NCI-H1417 (cell line): ENCODE measurements at regions not wholly inside any gene's neighbourhood (a gene's known extent, or its start where the extent isn't known, plus 50 kb on each side); places are given as distances from the start of the nearest gene placed in this dataset.
"Not testable (repeated sequence)": the region's sequence is repeated elsewhere in the genome, so short reads cannot be mapped to it uniquely, and the experiment has no call there.

ENCODE experiments used
- DNase-seq, 3 experiments: peaks; one replicate each; lab custom pipeline; 2025; lab: John Stamatoyannopoulos, UW

GRCh38 chr6:21847711-21848480, 254.3 kb downstream of the SOX4 start:
- DNase-seq, result peak in 1 of 3 experiments; percentile 70

- DNase-seq, result no peak
These were observed 257.1 kb downstream of the SOX4 start for GRCh38 chr6:21850691-21851090.

- DNase-seq, result no peak
These were observed 262.4 kb downstream of the SOX4 start for GRCh38 chr6:21855811-21856455.

- no peak for DNase-seq
These were observed 262.9 kb downstream of the SOX4 start for GRCh38 chr6:21856456-21856825.

GRCh38 chr6:21856844-21857243, 263.3 kb downstream of the SOX4 start:
- DNase-seq, result no peak

- DNase-seq, result no peak
These were observed 264.5 kb downstream of the SOX4 start for GRCh38 chr6:21858076-21858475.

- DNase-seq, result no peak
These were observed 265.7 kb downstream of the SOX4 start for GRCh38 chr6:21859193-21859735.

GRCh38 chr6:21861942-21862341, 268.4 kb downstream of the SOX4 start:
- no peak for DNase-seq

GRCh38 chr6:21864206-21864605, 270.7 kb downstream of the SOX4 start:
- no peak for DNase-seq

- DNase-seq, result no peak
These were observed 274.7 kb downstream of the SOX4 start for GRCh38 chr6:21868226-21868625.

GRCh38 chr6:21869085-21869771, 275.7 kb downstream of the SOX4 start:
- DNase-seq, result peak in 1 of 3 experiments; percentile 8

GRCh38 chr6:21870076-21870730, 276.7 kb downstream of the SOX4 start:
- no peak for DNase-seq

- DNase-seq, result no peak
These were observed 278.3 kb downstream of the SOX4 start for GRCh38 chr6:21871831-21872230.

GRCh38 chr6:21872749-21873148, 279.2 kb downstream of the SOX4 start:
- no peak for DNase-seq

- no peak for DNase-seq
These were observed 280.0 kb downstream of the SOX4 start for GRCh38 chr6:21873562-21873961.

- DNase-seq, result no peak
These were observed 280.8 kb downstream of the SOX4 start for GRCh38 chr6:21874372-21874771.

GRCh38 chr6:21877037-21877436, 283.5 kb downstream of the SOX4 start:
- DNase-seq, result not testable (repeated sequence)

- not testable (repeated sequence) for DNase-seq
These were observed 286.7 kb downstream of the SOX4 start for GRCh38 chr6:21880249-21880648.

GRCh38 chr6:21881969-21882465, 288.5 kb downstream of the SOX4 start:
- DNase-seq, result no peak

- no peak for DNase-seq
These were observed 290.2 kb downstream of the SOX4 start for GRCh38 chr6:21883595-21884328.

- DNase-seq, result no peak
These were observed 291.6 kb downstream of the SOX4 start for GRCh38 chr6:21885111-21885510.
